Tibial nerve (tissue), 4 donors: ENCODE measurements at regions not wholly inside any gene's neighbourhood (a gene's known extent, or its start where the extent isn't known, plus 50 kb on each side); places are given as distances from the start of the nearest gene placed in this dataset.

ENCODE experiments used
- EP300 ChIP-seq, 2 donors: sonication (generic); formaldehyde crosslinking; IDR thresholded peaks; one replicate each; pipeline ENCODE4 v1.6.1; 2017; ENCODE audit warnings: antibody characterized with exemption in 2 of 2, mild to moderate bottlenecking in 1 of 2
- POLR2A ChIP-seq, 2 donors: fragments of 450-650 bp; IDR thresholded peaks; one replicate each; pipeline ENCODE4 v1.6.1; 2017; ENCODE audit warnings: antibody characterized with exemption in 2 of 2, mild to moderate bottlenecking in 2 of 2, moderate library complexity in 2 of 2
- TF ChIP-seq, protein P1 (sequence below), 5 experiments: fragments of 200-600 bp in 3 of 5; fragments of 450-650 bp in 2 of 5; sonication (generic) in 3 of 5; IDR thresholded peaks; one replicate each; pipeline ENCODE4 v1.5.1; 2016 to 2019; ENCODE audit warnings: antibody characterized with exemption in 5 of 5, mild to moderate bottlenecking in 3 of 5, moderate library complexity in 2 of 5

DNA sequence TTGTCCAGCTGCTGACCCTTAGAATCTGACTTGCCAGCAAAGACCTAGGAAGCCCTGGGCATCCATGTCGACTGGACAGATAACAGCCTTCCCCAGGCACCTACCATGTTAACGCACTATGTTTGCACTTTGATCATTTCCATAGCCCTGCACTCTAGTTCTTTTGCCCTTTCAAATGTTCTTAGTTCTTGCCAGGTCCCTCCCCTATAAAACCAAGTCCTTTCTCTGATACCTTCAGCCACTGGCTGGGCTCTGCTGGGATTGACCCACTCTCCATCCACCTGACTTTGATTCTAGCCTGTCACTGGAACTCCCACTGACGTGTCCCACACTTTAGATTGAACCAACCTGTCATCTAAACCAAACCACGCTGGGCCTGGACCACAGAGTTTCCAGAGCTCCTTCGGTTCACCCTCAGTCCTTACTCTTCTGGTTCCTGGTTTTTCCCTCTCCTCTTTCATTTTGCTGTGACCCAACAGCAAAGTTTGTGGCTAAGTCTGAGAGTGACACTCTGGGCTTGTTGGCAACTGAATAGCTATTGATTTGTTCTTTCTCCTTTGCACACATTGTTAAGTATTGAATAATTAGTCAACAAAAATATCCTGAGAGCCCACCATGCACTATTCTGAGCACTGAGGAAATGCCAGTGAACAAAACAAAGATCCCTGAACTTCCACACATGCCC, 51.8 kb upstream of the STK38L start:
- TF ChIP-seq EP300 (IDR thresholded peaks at IDR 0.05) (no peak), POLR2A (IDR thresholded peaks at IDR 0.05) (no peak)
- TF ChIP-seq, protein P1, sequence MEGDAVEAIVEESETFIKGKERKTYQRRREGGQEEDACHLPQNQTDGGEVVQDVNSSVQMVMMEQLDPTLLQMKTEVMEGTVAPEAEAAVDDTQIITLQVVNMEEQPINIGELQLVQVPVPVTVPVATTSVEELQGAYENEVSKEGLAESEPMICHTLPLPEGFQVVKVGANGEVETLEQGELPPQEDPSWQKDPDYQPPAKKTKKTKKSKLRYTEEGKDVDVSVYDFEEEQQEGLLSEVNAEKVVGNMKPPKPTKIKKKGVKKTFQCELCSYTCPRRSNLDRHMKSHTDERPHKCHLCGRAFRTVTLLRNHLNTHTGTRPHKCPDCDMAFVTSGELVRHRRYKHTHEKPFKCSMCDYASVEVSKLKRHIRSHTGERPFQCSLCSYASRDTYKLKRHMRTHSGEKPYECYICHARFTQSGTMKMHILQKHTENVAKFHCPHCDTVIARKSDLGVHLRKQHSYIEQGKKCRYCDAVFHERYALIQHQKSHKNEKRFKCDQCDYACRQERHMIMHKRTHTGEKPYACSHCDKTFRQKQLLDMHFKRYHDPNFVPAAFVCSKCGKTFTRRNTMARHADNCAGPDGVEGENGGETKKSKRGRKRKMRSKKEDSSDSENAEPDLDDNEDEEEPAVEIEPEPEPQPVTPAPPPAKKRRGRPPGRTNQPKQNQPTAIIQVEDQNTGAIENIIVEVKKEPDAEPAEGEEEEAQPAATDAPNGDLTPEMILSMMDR (IDR thresholded peaks at IDR 0.05), result no peak
